Right atrium auricular region (tissue), 2 donors: ENCODE measurements at regions not wholly inside any gene's neighbourhood (a gene's known extent, or its start where the extent isn't known, plus 50 kb on each side); places are given as distances from the start of the nearest gene placed in this dataset.
"Not testable (repeated sequence)": the region's sequence is repeated elsewhere in the genome, so short reads cannot be mapped to it uniquely, and the experiment has no call there.

Experiments
- DNase-seq: peaks from one replicate; pipeline ENCODE4 v3.0.0-alpha.2; 2019; ENCODE audit warnings: low spot score
- H3K27ac ChIP-seq, 2 donors: fragments of 200-600 bp; sonication (generic); 1 replicate in 1 of 2; 2 replicates in 1 of 2; pipeline ENCODE4 v1.5.1; 2016 to 2019
- H3K27me3 ChIP-seq, 2 donors: fragments of 200-600 bp; sonication (generic); one replicate each; pipeline versions ENCODE4 v1.5.1 to v1.6.0; 2017 to 2019
- H3K36me3 ChIP-seq: fragments of 200-600 bp; sonication (generic); one replicate; pipeline ENCODE4 v1.5.1; 2016
- H3K4me1 ChIP-seq, 2 donors: fragments of 200-600 bp; sonication (generic); one replicate each; pipeline versions ENCODE4 v1.5.1 to v1.6.0; 2017 to 2019
- H3K4me3 ChIP-seq, 2 donors: fragments of 200-600 bp; sonication (generic); 1 replicate in 1 of 2; 2 replicates in 1 of 2; pipeline ENCODE4 v1.5.1; 2017 to 2019; ENCODE audit warnings: mild to moderate bottlenecking in 1 of 2, moderate library complexity in 1 of 2
- H3K9me3 ChIP-seq, 2 donors: fragments of 200-600 bp; sonication (generic); one replicate each; pipeline ENCODE4 v1.5.1; 2019
- TF ChIP-seq, protein P1 (sequence below), 2 donors: fragments of 200-600 bp; sonication (generic); IDR thresholded peaks; one replicate each; pipeline ENCODE4 v1.5.1; 2019; ENCODE audit warnings: antibody characterized with exemption in 2 of 2

DNA sequence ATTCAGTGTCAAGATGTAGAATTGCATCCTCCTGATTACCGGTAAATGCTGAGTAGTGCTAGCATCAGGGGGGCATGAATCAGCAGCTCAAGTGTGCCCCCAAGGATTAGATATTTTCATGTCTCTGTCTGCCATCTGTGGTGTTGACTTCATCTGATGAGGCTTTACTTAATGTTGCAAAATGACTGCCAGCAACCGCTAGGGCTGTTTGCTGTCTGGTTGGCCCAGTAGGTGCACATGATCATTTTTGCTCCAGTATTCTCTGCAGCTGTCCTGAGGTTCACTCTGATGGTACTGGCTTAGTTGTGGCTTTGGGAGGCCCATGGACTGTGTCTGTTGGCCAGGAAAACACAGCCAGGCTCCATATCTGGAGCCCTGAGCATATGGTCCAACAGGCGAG is 316.4 kb downstream of the SOX2 start:
- DNase-seq = no peak
- no peaks in the 10 kb centered on the region for H3K27me3 ChIP-seq
- no peak overlapping the region for H3K4me3 ChIP-seq
- H3K9me3 ChIP-seq = no peaks in the 10 kb centered on the region
- no peaks in the 10 kb centered on the region for H3K4me1 ChIP-seq
- TF ChIP-seq, protein P1, sequence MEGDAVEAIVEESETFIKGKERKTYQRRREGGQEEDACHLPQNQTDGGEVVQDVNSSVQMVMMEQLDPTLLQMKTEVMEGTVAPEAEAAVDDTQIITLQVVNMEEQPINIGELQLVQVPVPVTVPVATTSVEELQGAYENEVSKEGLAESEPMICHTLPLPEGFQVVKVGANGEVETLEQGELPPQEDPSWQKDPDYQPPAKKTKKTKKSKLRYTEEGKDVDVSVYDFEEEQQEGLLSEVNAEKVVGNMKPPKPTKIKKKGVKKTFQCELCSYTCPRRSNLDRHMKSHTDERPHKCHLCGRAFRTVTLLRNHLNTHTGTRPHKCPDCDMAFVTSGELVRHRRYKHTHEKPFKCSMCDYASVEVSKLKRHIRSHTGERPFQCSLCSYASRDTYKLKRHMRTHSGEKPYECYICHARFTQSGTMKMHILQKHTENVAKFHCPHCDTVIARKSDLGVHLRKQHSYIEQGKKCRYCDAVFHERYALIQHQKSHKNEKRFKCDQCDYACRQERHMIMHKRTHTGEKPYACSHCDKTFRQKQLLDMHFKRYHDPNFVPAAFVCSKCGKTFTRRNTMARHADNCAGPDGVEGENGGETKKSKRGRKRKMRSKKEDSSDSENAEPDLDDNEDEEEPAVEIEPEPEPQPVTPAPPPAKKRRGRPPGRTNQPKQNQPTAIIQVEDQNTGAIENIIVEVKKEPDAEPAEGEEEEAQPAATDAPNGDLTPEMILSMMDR (IDR thresholded peaks at IDR 0.05) = no peak
- no peak overlapping the region for H3K27ac ChIP-seq
- no peaks in the 10 kb centered on the region for H3K36me3 ChIP-seq

DNA sequence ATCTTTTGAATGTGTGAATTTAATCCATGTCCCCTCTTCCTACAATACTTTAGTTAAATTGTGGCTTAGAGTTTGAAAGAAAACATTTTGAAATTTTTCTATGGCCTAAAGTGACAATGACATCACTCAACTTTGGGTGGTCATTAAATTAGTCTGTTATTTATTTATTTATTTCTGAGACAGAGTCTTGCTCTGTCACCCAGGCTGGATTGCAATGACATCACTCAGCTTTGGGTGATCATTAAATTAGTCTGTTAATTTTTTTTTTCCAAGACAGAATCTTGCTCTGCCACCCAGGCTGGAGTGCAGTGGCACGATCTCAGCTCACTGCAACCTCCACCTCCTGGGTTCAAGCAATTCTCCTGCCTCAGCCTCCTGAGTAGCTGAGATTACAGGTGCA is 322.5 kb downstream of the SOX2 start:
- H3K27me3 ChIP-seq, H3K9me3 ChIP-seq, H3K36me3 ChIP-seq, H3K27ac ChIP-seq, H3K4me3 ChIP-seq, DNase-seq, H3K4me1 ChIP-seq: not testable (repeated sequence)

DNA sequence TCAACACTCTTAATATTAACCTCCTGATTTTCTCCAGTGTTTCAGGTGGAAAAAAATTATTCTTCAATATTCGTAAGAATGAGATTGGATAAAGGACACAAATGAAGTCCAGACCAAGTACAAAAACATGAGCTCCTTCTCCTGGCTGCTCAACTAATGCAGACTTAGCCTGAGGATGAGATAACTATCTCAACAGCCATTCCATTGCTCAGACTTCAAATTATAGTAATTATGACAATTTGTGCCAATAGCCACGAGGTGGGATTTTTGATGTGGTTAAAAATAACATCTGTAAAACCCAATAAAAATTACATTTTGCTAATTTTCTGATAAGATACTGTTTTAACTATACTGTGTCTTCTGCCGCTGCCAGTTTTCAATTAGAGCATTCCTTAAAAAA is 323.6 kb downstream of the SOX2 start:
- H3K9me3 ChIP-seq = no peaks in the 10 kb centered on the region
- H3K4me3 ChIP-seq = no peak overlapping the region
- H3K27ac ChIP-seq = no peak overlapping the region
- H3K36me3 ChIP-seq = no peaks in the 10 kb centered on the region
- no peak for DNase-seq
- no peaks in the 10 kb centered on the region for H3K4me1 ChIP-seq
- no peaks in the 10 kb centered on the region for H3K27me3 ChIP-seq
- TF ChIP-seq, protein P1 (IDR thresholded peaks at IDR 0.05) = no peak

DNA sequence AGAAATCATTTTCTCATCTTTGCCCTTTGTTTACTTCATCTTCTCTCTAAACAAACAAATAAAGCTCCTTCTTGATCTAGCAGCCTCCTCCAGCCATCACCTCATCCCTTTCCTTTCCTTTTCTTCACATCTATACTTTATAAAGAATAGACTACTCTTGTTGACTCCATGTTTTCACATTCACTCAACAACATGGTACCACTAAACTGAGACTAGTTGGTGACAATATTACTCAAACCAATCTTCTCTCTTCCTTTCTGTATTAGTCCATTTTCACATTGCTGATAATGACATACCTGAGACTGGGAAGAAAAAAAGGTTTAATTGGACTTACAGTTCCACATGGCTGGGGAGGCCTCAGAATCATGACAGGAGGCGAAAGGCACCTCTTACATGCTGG is 324.7 kb downstream of the SOX2 start:
- H3K27me3 ChIP-seq = no peaks in the 10 kb centered on the region
- no peak overlapping the region for H3K4me3 ChIP-seq
- TF ChIP-seq, protein P1 (IDR thresholded peaks at IDR 0.05) = no peak
- no peak overlapping the region for H3K27ac ChIP-seq
- no peaks in the 10 kb centered on the region for H3K4me1 ChIP-seq
- H3K36me3 ChIP-seq = no peaks in the 10 kb centered on the region
- no peak for DNase-seq
- no peaks in the 10 kb centered on the region for H3K9me3 ChIP-seq

DNA sequence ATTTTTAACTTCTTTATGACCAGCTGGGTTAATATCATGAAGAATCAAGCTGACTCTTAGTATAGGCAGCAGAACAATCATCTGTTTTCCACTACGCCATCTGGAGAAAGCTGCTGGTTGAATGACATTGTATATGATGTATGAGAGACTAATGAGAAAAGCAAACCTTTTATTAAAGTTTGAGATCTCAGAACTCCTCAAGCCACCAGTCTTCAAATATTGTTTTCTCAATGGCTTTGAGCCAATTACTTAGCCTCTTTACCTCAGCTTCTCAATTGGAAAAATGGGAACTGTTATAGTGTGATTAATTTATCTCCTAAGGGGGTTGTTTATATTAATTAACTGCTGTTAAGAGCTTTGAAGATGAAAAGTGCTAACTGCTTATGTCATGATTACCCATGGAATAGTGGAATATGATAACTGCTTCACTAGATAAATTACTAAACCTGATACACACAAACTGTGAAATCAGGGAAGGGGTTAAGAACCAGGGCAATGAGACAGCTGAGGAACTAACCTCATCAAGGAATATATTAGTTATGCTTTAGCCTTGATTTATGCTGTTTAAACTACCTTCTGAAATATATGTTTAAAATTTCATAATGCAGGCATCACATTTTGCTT is 330.1 kb downstream of the SOX2 start:
- no peaks in the 10 kb centered on the region for H3K27me3 ChIP-seq
- TF ChIP-seq, protein P1 (IDR thresholded peaks at IDR 0.05) = no peak
- DNase-seq = no peak
- H3K4me1 ChIP-seq = no peaks in the 10 kb centered on the region
- H3K9me3 ChIP-seq = no peaks in the 10 kb centered on the region
- no peaks in the 10 kb centered on the region for H3K36me3 ChIP-seq
- H3K27ac ChIP-seq = no peak overlapping the region
- H3K4me3 ChIP-seq = no peak overlapping the region

DNA sequence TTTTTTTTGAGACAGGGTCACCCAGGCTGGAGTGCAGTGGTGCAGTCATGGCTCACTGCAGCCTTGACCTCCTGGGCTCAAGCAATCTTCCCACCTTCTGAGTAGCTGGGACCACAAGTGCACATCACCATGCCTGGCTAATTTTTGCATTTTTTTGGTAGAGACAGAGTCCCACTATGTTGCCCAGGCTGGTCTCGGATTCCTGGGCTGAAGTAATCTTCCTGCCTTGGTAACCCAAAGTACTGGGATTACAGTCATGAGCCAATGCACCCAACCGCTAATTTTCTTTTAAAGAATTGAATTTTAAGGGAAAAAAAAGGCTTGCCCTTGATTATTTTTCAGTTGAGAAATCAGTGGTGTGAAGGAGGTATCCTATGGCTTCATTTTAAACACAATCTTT is 334.0 kb downstream of the SOX2 start:
- no peaks in the 10 kb centered on the region for H3K36me3 ChIP-seq
- H3K4me3 ChIP-seq = no peak overlapping the region
- no peak overlapping the region for H3K27ac ChIP-seq
- TF ChIP-seq, protein P1 (IDR thresholded peaks at IDR 0.05) = no peak
- no peaks in the 10 kb centered on the region for H3K27me3 ChIP-seq
- H3K9me3 ChIP-seq = no peaks in the 10 kb centered on the region
- DNase-seq = no peak
- no peaks in the 10 kb centered on the region for H3K4me1 ChIP-seq
